HT1080 (cell line): ENCODE measurements at regions not wholly inside any gene's neighbourhood (a gene's known extent, or its start where the extent isn't known, plus 50 kb on each side); places are given as distances from the start of the nearest gene placed in this dataset.

ENCODE experiments used
- DNase-seq: peaks from one replicate; pipeline ENCODE4 v3.0.0-alpha.2; 2015; ENCODE audit warnings: low read depth

GRCh38 chr6:164243012-164243610, 828.6 kb downstream of the QKI start:
- DNase-seq, result no peak

- no peak for DNase-seq
Measured at GRCh38 chr6:164230804-164231203, 816.3 kb downstream of the QKI start.

GRCh38 chr6:164230259-164230658, 815.7 kb downstream of the QKI start:
- DNase-seq, result no peak

- no peak for DNase-seq
Measured at GRCh38 chr6:164229716-164230115, 815.2 kb downstream of the QKI start.

- DNase-seq, result peak; percentile 13
Measured at GRCh38 chr6:164227952-164228522, 813.5 kb downstream of the QKI start.

- DNase-seq, result no peak
Measured at GRCh38 chr6:164216839-164217238, 802.3 kb downstream of the QKI start.

GRCh38 chr6:164216368-164216767, 801.9 kb downstream of the QKI start:
- no peak for DNase-seq

GRCh38 chr6:164214066-164214465, 799.5 kb downstream of the QKI start:
- peak; percentile 23 for DNase-seq

GRCh38 chr6:164211254-164211653, 796.7 kb downstream of the QKI start:
- no peak for DNase-seq

- DNase-seq, result no peak
Measured at GRCh38 chr6:164210783-164211182, 796.3 kb downstream of the QKI start.

- no peak for DNase-seq
Measured at GRCh38 chr6:164210323-164210722, 795.8 kb downstream of the QKI start.

- peak; percentile 30 for DNase-seq
Measured at GRCh38 chr6:164208371-164208770, 793.9 kb downstream of the QKI start.

- DNase-seq, result no peak
Measured at GRCh38 chr6:164206807-164207423, 792.4 kb downstream of the QKI start.

GRCh38 chr6:164200071-164200470, 785.6 kb downstream of the QKI start:
- peak; percentile 61 for DNase-seq

- DNase-seq, result no peak
Measured at GRCh38 chr6:164195942-164196281, 781.4 kb downstream of the QKI start.

GRCh38 chr6:164195278-164195941, 780.9 kb downstream of the QKI start:
- DNase-seq, result no peak

- no peak for DNase-seq
Measured at GRCh38 chr6:164188861-164189260, 774.3 kb downstream of the QKI start.

- DNase-seq, result no peak
Measured at GRCh38 chr6:164185471-164185871, 771.0 kb downstream of the QKI start.

GRCh38 chr6:164184410-164184809, 769.9 kb downstream of the QKI start:
- peak; percentile 4 for DNase-seq

- DNase-seq, result no peak
Measured at GRCh38 chr6:164183556-164184123, 769.1 kb downstream of the QKI start.

- no peak for DNase-seq
Measured at GRCh38 chr6:164178679-164179332, 764.3 kb downstream of the QKI start.

GRCh38 chr6:164169355-164169754, 754.8 kb downstream of the QKI start:
- DNase-seq, result no peak
